GM12878 (cell line): ENCODE measurements at regions not wholly inside any gene's neighbourhood (a gene's known extent, or its start where the extent isn't known, plus 50 kb on each side); places are given as distances from the start of the nearest gene placed in this dataset.

Experiments used
- ATF3 ChIP-seq: IDR thresholded peaks from 2 replicates; pipeline ENCODE4 v1.6.1; 2011; ENCODE audit warnings: low read depth, mild to moderate bottlenecking, low read length, moderate library complexity, borderline replicate concordance; ENCODE audit errors: extremely low read depth
- CEBPB ChIP-seq, 2 experiments: fragments of 150-350 bp in 1 of 2; IDR thresholded peaks; 2 replicates each; pipeline ENCODE4 v1.6.1; 2012 to 2014; ENCODE audit warnings: low read depth in 2 of 2, low read length in 2 of 2, borderline replicate concordance in 1 of 2, inconsistent platforms in 1 of 2
- CTCF ChIP-seq, 3 experiments: IDR thresholded peaks in 2 of 3; conservative IDR thresholded peaks in 1 of 3; 2 replicates each; pipeline ENCODE4 v1.5.1; 2011; ENCODE audit warnings: low read depth in 3 of 3, low read length in 3 of 3, mild to moderate bottlenecking in 3 of 3, control low read depth in 2 of 3, moderate library complexity in 2 of 3, inconsistent platforms in 1 of 3, mixed read lengths in 1 of 3; ENCODE audit not compliant: control insufficient read depth in 2 of 3, insufficient read depth in 1 of 3; ENCODE audit errors: extremely low read depth in 1 of 3
- EP300 ChIP-seq, 2 experiments: fragments of 150-350 bp in 1 of 2; IDR thresholded peaks; 2 replicates each; pipeline ENCODE4 v1.6.1; 2011 to 2012; ENCODE audit warnings: low read depth in 2 of 2, low read length in 2 of 2, borderline replicate concordance in 1 of 2, improper control_type of control experiment in 1 of 2, inconsistent platforms in 1 of 2; ENCODE audit not compliant: control insufficient read depth in 1 of 2
- IKZF1 ChIP-seq: fragments of 450-650 bp; conservative IDR thresholded peaks from 2 replicates; pipeline ENCODE4 v1.6.1; 2017; ENCODE audit warnings: antibody characterized with exemption, mild to moderate bottlenecking
- KDM1A ChIP-seq: fragments of 200-600 bp; sonication (generic); IDR thresholded peaks from 2 replicates; pipeline ENCODE4 v1.6.1; 2016; ENCODE audit warnings: borderline replicate concordance
- NBN ChIP-seq: fragments of 450-650 bp; IDR thresholded peaks from 2 replicates; pipeline ENCODE4 v1.6.1; 2016
- PKNOX1 ChIP-seq: fragments of 450-650 bp; IDR thresholded peaks from 2 replicates; pipeline ENCODE4 v1.6.1; 2016; ENCODE audit warnings: mild to moderate bottlenecking
- POLR2AphosphoS5 ChIP-seq: IDR thresholded peaks from 2 replicates; pipeline ENCODE4 v1.6.1; 2011; ENCODE audit warnings: mild to moderate bottlenecking, low read length, inconsistent platforms
- RAD21 ChIP-seq: IDR thresholded peaks from 2 replicates; pipeline ENCODE4 v1.6.1; 2011; ENCODE audit warnings: mild to moderate bottlenecking, low read depth, low read length, moderate library complexity; ENCODE audit not compliant: insufficient read depth
- SIN3A ChIP-seq: IDR thresholded peaks from 2 replicates; pipeline ENCODE4 v1.6.1; 2012; ENCODE audit warnings: low read depth, low read length, improper control_type of control experiment
- ZNF24 ChIP-seq: fragments of 450-650 bp; IDR thresholded peaks from 2 replicates; pipeline ENCODE4 v1.6.1; 2017; ENCODE audit warnings: antibody characterized with exemption, mild to moderate bottlenecking

GRCh38 chr2:155972916-155973315 lies 359.6 kb downstream of the NR4A2 start:
- TF ChIP-seq EP300 (IDR thresholded peaks at IDR 0.05; ENCODE audit: borderline replicate concordance in 1 of 2, control insufficient read depth in 1 of 2, low read depth in 2 of 2, low read length in 2 of 2), result no peak
- no peak for TF ChIP-seq CTCF (IDR thresholded peaks at IDR 0.05 in 2 of 3, conservative IDR thresholded peaks at IDR 0.05 in 1 of 3; ENCODE audit: control insufficient read depth in 2 of 3, extremely low read depth in 1 of 3, insufficient read depth in 1 of 3, low read depth in 3 of 3, low read length in 3 of 3)
- no peak for TF ChIP-seq RAD21
- TF ChIP-seq PKNOX1, result no peak
- TF ChIP-seq IKZF1, result no peak
- TF ChIP-seq ATF3, result no peak
- TF ChIP-seq SIN3A, result no peak
- TF ChIP-seq POLR2AphosphoS5, result no peak
- no peak for TF ChIP-seq KDM1A
- TF ChIP-seq ZNF24, result no peak
- TF ChIP-seq CEBPB (IDR thresholded peaks at IDR 0.05; ENCODE audit: borderline replicate concordance in 1 of 2, low read depth in 2 of 2, low read length in 2 of 2), result no peak
- no peak for TF ChIP-seq NBN
